GM10266 (cell line): ENCODE measurements at regions not wholly inside any gene's neighbourhood (a gene's known extent, or its start where the extent isn't known, plus 50 kb on each side); places are given as distances from the start of the nearest gene placed in this dataset.

Experiments used
- DNase-seq: peaks from one replicate; pipeline ENCODE4 v3.0.0; 2012; ENCODE audit errors: extremely low spot score
- TF ChIP-seq, protein P1 (sequence below): IDR thresholded peaks from 2 replicates; pipeline ENCODE4 v1.5.1; 2012; ENCODE audit warnings: mild to moderate bottlenecking, low read depth; ENCODE audit not compliant: control insufficient read depth, insufficient read depth; ENCODE audit errors: missing control alignments

DNA sequence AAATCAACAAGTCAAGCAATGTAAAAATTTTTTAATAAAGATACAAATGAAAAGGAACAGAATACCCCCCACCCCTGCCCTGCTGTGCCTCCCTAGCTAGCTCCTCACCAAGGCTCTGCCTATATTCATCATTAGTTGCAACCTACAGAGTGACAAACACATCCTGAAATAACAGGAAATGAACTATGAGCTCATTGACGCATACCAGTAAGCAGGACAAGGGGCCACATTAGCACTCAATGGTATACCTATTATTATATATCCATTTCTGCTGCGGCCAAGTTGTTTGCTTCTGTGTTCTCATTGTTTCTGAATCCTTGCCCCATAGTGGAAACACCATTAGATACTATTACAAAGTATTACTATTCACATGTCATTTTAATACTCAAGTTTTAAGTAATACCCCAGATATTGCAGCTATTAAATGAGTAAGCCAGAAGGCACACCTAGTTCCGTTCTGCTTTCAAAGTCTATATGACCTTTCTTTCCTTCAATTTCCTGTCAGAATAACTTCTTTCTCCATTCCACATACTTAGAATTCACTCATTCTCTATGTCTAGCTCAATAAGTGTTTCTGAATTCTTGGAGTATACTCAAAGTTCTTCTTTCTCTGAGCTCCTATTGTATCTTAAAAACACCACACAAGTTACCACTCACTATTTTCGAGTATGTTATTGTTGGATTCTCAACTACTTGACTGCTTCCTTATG, 1214.9 kb downstream of the PLA2G4A start:
- TF ChIP-seq, protein P1, sequence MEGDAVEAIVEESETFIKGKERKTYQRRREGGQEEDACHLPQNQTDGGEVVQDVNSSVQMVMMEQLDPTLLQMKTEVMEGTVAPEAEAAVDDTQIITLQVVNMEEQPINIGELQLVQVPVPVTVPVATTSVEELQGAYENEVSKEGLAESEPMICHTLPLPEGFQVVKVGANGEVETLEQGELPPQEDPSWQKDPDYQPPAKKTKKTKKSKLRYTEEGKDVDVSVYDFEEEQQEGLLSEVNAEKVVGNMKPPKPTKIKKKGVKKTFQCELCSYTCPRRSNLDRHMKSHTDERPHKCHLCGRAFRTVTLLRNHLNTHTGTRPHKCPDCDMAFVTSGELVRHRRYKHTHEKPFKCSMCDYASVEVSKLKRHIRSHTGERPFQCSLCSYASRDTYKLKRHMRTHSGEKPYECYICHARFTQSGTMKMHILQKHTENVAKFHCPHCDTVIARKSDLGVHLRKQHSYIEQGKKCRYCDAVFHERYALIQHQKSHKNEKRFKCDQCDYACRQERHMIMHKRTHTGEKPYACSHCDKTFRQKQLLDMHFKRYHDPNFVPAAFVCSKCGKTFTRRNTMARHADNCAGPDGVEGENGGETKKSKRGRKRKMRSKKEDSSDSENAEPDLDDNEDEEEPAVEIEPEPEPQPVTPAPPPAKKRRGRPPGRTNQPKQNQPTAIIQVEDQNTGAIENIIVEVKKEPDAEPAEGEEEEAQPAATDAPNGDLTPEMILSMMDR, result no peak
- no peak for DNase-seq

DNA sequence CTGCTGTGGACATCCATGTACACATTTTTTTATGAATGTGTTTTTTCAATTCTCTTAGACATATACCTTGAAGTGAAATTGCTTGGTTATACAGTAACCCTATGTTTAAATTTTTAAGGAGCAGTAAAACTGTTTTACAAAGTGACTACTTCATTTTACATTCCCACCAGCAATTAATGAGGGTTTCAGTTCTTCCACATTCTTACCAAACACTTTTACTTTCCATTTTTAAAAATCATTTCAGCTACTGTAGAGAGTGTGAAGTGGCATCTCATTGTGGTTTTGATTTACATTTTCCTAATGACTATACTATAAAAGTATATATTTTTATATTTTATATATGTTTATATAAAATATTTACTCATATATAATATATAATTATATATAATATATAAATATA, 1221.5 kb downstream of the PLA2G4A start:
- TF ChIP-seq, protein P1, result no peak

DNA sequence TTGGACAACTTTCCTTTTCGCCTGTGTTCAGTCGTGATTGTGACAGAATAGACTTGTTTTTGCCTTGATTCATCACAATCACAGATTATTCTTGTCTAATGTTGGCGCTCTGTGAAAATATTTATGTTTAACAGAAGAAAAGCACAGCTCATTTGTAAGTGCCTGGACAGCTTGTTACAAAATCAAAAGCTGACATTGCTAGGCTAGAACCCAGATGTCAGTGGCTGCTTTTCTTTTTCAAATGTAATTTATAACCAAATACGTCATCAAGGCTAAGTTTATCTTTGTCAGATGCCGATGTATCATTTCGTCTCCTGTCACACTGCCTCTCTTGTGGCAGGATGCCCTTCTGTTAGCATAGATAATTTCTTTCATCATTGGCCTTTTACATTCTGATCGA, 1227.3 kb downstream of the PLA2G4A start:
- DNase-seq, result no peak
- TF ChIP-seq, protein P1, result no peak

More for the DNA sequence above, 1221.5 kb downstream of the PLA2G4A start:
- DNase-seq, result no peak

DNA sequence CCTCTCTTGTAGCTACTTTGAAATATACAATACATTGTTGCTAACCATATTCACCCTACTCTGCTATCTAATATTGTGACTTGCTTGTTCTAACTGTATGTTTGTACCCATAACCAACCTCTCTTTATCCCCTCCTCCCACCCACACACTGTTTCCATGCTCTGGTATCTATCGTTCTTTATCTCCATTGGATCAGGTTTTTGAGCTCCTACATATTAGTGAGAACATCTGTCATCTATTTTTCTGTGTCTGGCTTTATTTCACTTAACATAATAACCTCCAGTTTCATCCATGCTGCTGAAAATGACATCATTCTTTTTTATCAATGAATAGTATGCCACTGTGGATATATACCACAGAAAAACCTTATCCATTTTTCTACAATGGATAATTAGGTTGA, 1230.1 kb downstream of the PLA2G4A start:
- DNase-seq, result no peak
- TF ChIP-seq, protein P1, result no peak

DNA sequence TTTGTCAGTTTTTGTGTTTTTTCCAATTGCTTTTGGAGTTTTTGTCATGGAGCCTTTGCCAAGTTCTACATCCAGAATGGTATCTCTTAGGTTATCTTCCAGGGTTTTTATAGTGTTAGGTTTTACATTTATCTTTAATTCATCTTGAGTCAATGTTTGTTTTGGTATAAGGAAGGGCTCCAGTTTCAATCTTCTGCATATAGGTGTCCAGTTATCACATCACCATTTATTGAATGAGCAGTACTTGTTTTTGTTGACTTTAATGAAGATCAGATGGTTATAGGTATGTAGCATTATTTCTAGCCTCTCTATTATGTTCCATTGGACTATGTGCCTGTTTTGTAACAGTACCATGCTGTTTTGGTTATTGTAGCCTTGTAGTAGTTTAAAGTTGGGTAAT, 1233.1 kb downstream of the PLA2G4A start:
- DNase-seq, result no peak

DNA sequence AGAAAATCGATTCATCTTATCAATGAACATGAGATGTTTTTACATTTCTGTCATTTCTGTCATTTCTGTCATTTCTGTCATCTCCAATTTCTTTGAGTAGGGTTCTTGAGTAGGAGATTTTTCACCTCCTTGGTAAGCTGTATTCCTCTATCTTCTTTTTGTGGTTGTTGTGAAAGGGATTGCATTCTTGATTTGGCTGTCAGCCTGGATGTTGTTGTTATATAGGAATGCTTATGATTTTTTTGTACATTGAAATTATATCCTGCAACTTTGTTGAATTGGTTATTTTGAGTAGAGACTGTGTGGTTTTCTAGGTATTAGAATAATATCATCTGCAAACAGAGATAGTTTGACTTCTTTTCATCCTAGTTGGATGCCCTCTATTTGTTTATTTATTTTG, 1233.7 kb downstream of the PLA2G4A start:
- TF ChIP-seq, protein P1, result no peak
- DNase-seq, result no peak

More for the DNA sequence above, 1233.1 kb downstream of the PLA2G4A start:
- TF ChIP-seq, protein P1, result no peak

DNA sequence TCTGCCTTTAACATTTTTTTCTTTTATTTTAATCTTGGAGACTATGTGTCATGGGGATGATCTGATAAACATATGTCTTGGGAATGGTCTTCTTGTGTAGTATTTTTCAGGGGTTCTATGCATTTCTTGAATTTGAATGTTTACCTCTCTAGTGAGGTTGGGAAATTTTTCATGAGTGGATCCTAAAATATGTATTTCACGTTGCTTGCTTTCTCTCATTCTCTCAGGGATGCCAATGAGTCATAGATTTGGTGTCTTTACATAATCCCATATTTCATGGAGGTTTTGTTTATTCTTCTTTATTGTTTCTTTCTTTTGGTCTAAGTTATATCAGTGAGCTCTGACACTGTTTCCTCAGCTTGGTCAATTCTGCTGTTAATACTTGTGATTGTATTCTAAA, 1237.2 kb downstream of the PLA2G4A start:
- TF ChIP-seq, protein P1, result no peak
- no peak for DNase-seq
